ENCODE measurements at regions not wholly inside any gene's neighbourhood (a gene's known extent, or its start where the extent isn't known, plus 50 kb on each side); places are given as distances from the start of the nearest gene placed in this dataset.
"Not testable (repeated sequence)": the region's sequence is repeated elsewhere in the genome, so short reads cannot be mapped to it uniquely, and the experiment has no call there.

DNA sequence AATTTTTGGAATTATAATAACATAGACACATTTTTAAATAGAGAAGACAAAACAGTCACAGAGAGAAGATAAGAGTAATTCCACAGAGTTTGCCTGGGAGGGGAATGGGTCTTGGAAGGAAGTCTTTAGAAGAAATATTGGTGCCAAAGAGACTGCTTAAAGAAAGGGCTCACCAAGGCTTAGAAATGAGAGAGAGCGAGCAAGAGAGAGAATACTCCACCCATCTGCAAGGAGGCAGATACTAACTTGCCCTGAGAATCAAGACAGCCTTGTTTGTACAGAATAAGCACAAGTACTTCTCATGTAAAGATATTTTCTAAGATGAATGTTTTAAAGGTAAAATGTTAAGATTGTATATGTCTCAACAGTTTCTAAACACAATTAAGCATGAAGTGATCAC lies 165.5 kb downstream of the SLC38A4 start:
- no peak overlapping the region for H3K27ac ChIP-seq
- TF ChIP-seq, protein P1, sequence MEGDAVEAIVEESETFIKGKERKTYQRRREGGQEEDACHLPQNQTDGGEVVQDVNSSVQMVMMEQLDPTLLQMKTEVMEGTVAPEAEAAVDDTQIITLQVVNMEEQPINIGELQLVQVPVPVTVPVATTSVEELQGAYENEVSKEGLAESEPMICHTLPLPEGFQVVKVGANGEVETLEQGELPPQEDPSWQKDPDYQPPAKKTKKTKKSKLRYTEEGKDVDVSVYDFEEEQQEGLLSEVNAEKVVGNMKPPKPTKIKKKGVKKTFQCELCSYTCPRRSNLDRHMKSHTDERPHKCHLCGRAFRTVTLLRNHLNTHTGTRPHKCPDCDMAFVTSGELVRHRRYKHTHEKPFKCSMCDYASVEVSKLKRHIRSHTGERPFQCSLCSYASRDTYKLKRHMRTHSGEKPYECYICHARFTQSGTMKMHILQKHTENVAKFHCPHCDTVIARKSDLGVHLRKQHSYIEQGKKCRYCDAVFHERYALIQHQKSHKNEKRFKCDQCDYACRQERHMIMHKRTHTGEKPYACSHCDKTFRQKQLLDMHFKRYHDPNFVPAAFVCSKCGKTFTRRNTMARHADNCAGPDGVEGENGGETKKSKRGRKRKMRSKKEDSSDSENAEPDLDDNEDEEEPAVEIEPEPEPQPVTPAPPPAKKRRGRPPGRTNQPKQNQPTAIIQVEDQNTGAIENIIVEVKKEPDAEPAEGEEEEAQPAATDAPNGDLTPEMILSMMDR (IDR thresholded peaks at IDR 0.05), result no peak
- TF ChIP-seq ZFX (IDR thresholded peaks at IDR 0.05; ENCODE audit: borderline replicate concordance), result no peak

DNA sequence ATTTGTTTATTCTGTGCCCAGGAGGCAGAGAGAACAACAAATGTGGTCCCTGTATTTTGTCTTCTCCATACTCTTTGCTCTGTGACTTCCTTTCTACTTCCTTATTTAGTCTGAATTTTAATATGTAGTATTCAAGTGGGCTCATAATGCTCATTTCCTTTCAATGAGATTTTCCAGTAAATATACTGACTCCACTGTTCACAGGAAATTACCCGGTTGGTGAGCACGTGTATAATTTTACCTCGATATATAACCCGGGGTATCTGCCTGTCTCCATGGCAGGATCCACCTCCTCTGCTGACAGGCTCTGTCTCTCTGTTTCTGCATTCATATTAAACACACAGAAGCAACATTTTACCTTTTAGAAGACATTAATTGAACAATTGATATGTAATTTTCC lies 166.0 kb downstream of the SLC38A4 start:
- TF ChIP-seq, protein P1 (IDR thresholded peaks at IDR 0.05), result no peak
- no peak for TF ChIP-seq ZFX (IDR thresholded peaks at IDR 0.05; ENCODE audit: borderline replicate concordance)
- no peak overlapping the region for H3K27ac ChIP-seq

DNA sequence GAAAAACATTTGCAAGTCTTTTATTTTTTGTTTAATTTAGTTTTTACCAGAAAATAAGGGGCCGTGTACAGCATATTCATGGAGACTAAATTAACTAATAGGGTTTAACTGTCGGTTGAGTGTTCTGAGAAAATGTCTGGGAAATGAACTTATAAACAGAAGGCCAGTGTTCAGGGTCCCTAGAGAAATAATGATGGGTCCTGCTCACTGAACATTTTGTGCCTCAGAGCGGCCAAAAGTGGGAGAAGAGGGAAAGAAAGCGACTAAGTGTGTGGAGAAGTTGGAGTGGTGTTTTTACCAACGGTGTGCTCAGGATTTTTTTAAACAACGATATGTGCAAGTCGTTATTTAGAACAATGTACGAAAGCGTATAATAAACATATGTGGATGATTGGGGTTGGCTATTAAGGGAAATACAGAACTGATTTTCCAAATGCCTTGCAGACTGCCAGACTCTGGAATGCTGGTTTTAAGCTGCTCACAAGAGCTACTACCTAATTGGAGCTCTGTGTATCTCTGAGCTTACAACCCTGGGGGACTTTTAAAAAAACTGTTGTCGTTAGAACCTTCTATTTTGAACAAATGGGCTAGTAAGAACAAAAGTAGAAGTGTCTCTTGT lies 166.7 kb downstream of the SLC38A4 start:
- TF ChIP-seq, protein P1 (IDR thresholded peaks at IDR 0.05), result no peak
- TF ChIP-seq ZFX (IDR thresholded peaks at IDR 0.05; ENCODE audit: borderline replicate concordance), result no peak
- H3K27ac ChIP-seq, result no peak overlapping the region

DNA sequence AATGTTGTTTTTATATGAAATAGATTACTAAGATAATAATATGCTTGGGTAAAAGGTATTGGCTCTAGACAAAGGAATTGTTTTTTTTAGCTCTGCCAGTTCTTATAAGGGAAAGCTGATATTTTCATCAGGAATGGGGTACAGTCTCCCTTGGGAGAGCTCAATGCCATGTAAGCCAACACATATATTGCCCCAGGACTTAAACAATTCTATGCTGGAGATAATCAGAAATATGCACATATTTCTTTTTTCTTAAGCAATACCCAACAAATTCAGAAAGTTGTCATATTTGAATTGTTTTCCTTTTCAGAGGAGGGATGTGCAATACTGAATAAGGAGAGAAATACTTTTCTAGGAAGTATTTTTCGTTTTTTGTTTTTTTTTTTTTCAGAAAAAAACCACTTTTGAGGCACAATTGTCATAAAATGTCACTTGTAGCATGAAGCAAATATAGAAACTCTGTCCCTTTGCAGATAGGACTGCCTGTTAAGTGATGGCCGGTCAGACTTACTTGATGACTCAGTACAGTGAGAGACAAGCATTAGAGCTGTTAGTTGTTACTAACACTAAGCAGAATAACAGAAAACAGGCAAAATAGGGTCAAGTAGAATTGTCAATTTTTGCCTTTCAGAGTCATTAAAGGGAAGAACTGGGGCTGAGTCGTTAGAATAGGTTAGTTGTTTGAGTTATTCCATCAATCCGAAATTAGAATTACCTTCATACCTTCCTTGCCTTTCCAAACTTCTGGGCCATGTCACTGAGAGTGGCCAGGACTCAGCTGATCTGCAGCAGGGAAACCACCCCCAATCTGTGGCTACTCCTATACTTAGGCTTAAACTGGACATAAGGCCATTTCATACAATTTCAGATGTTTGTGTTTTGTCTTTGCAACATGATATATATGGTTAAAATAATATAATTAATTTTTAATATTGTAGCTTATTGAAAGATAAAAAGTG lies 168.1 kb downstream of the SLC38A4 start:
- no peak overlapping the region for H3K27ac ChIP-seq
- TF ChIP-seq, protein P1 (IDR thresholded peaks at IDR 0.05), result no peak
- no peak for TF ChIP-seq ZFX (IDR thresholded peaks at IDR 0.05; ENCODE audit: borderline replicate concordance)

DNA sequence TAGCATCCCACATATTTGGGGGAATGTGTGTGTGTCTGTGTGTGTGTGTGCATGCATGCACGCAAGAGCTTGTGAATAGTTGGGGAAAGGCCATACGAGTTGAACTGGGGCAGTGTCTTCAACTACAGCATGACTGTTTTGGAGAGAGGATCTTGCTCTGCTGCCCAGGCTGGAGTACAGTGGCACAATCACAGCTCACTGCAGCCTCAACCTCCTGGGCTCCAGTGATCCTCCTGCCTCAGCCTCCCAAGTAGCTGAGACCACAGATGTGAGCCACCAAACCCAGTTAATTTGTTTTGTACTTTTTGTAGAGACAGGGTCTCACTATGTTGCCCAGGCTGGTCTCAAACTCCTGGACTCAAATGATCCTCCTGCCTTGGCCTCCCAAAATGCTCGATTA lies 169.8 kb downstream of the SLC38A4 start:
- H3K27ac ChIP-seq, result not testable (repeated sequence)

DNA sequence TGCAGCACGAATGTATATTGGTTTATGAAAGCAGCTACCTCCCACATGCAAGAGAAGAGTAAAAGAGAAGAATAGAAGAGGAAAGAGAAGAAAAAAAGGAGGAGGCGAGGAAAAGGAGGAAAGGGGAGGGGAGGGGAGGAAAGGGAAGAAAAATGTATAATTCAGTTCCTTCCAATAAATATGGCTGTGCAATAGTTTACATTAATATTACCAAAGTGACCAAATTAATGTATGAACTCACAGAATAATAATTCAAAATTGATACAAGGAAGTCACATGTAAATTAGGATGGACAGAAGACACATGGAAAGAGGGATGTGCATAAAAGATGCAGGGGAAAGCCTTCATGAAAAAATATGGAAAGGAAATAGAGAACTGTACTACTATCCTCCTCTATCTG lies 172.5 kb downstream of the SLC38A4 start:
- no peak for TF ChIP-seq ZFX (IDR thresholded peaks at IDR 0.05; ENCODE audit: borderline replicate concordance)
- TF ChIP-seq, protein P1 (IDR thresholded peaks at IDR 0.05), result no peak
- no peak overlapping the region for H3K27ac ChIP-seq

DNA sequence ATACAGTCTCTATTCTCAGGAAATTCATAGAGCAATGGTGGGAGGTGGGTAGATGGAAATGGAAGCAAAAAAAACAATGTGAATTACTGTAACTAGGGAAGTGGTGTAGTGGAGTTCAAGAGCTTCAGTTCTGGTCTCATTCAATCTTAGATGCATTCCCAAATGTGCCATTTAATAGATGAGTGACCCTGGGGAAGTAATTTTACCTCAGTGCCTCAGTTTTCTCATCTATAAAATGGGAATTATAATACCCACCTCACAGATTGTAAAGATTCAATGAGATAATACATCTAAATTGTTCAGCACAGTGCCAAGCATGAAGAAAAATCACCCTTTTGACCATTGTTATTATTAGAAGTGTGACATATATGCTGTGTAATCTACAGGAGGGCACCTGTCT lies 173.1 kb downstream of the SLC38A4 start:
- H3K27ac ChIP-seq, result no peak overlapping the region
- TF ChIP-seq, protein P1 (IDR thresholded peaks at IDR 0.05), result no peak
- no peak for TF ChIP-seq ZFX (IDR thresholded peaks at IDR 0.05; ENCODE audit: borderline replicate concordance)
